ENCODE measurements at regions not wholly inside any gene's neighbourhood (a gene's known extent, or its start where the extent isn't known, plus 50 kb on each side); places are given as distances from the start of the nearest gene placed in this dataset.

- TF ChIP-seq CTCF (IDR thresholded peaks at IDR 0.05) (no peak), POLR2AphosphoS5 (IDR thresholded peaks at IDR 0.05) (no peak), EP300 (IDR thresholded peaks at IDR 0.05) (no peak), POLR2A (IDR thresholded peaks at IDR 0.05) (no peak)
These were observed 646.2 kb downstream of the TRAM1L1 start for GRCh38 chr4:116438981-116439729.

All from sigmoid colon (tissue), 4 donors.